ENCODE measurements at regions not wholly inside any gene's neighbourhood (a gene's known extent, or its start where the extent isn't known, plus 50 kb on each side); places are given as distances from the start of the nearest gene placed in this dataset.

- DNase-seq: no peak
These were observed 52.5 kb upstream of the PITX2 start for GRCh38 chr4:110675426-110675825.

- DNase-seq: no peak
These were observed 53.4 kb upstream of the PITX2 start for GRCh38 chr4:110676241-110676640.

- DNase-seq: no peak
These were observed 55.8 kb upstream of the PITX2 start for GRCh38 chr4:110678517-110679227.

- DNase-seq: no peak
These were observed 57.4 kb upstream of the PITX2 start for GRCh38 chr4:110680265-110680664.

GRCh38 chr4:110681381-110681780 is 58.5 kb upstream of the PITX2 start:
- DNase-seq: peak; percentile 4

- DNase-seq: no peak
These were observed 59.4 kb upstream of the PITX2 start for GRCh38 chr4:110682311-110682710.

- DNase-seq: no peak
These were observed 60.7 kb upstream of the PITX2 start for GRCh38 chr4:110683601-110684000.

- DNase-seq: no peak
These were observed 79.4 kb upstream of the PITX2 start for GRCh38 chr4:110702326-110702725.

- DNase-seq: no peak
These were observed 82.0 kb upstream of the PITX2 start for GRCh38 chr4:110704748-110705439.

- no peak for DNase-seq
These were observed 82.5 kb upstream of the PITX2 start for GRCh38 chr4:110705440-110705782.

GRCh38 chr4:110710070-110710469 is 87.2 kb upstream of the PITX2 start:
- DNase-seq: no peak

- DNase-seq: no peak
These were observed 89.6 kb upstream of the PITX2 start for GRCh38 chr4:110712486-110712885.

- DNase-seq: no peak
These were observed 107.4 kb upstream of the PITX2 start for GRCh38 chr4:110730318-110730717.

- DNase-seq: no peak
These were observed 111.0 kb upstream of the PITX2 start for GRCh38 chr4:110733901-110734300.

- peak; percentile 12 for DNase-seq
These were observed 112.8 kb upstream of the PITX2 start for GRCh38 chr4:110735686-110736085.

- DNase-seq: no peak
These were observed 115.1 kb upstream of the PITX2 start for GRCh38 chr4:110737931-110738330.

GRCh38 chr4:110742143-110742542 is 119.3 kb upstream of the PITX2 start:
- no peak for DNase-seq

- no peak for DNase-seq
These were observed 125.2 kb upstream of the PITX2 start for GRCh38 chr4:110748071-110748470.

- DNase-seq: no peak
These were observed 128.3 kb upstream of the PITX2 start for GRCh38 chr4:110751183-110751582.

- DNase-seq: no peak
These were observed 129.1 kb upstream of the PITX2 start for GRCh38 chr4:110751986-110752385.

- no peak for DNase-seq
These were observed 130.6 kb upstream of the PITX2 start for GRCh38 chr4:110753466-110753865.

- DNase-seq: no peak
These were observed 131.8 kb upstream of the PITX2 start for GRCh38 chr4:110754716-110755115.

GRCh38 chr4:110769578-110769977 is 146.7 kb upstream of the PITX2 start:
- DNase-seq: no peak

- DNase-seq: peak; percentile 3
These were observed 147.5 kb upstream of the PITX2 start for GRCh38 chr4:110770353-110770752.

GRCh38 chr4:110778521-110778920 is 155.6 kb upstream of the PITX2 start:
- no peak for DNase-seq

Measured in hematopoietic multipotent progenitor cell treated with erythropoietin and hydrocortisone succinate and interleukin-3 and kit ligand, for 6 days (in vitro differentiated cells).